Neural progenitor cell (in vitro differentiated cells): ENCODE measurements at regions not wholly inside any gene's neighbourhood (a gene's known extent, or its start where the extent isn't known, plus 50 kb on each side); places are given as distances from the start of the nearest gene placed in this dataset.

Source experiments
- EZH2 ChIP-seq: fragments of 200-600 bp; sonication (generic); IDR thresholded peaks from 2 replicates; pipeline ENCODE4 v1.6.1; 2017; ENCODE audit warnings: antibody characterized with exemption, mild to moderate bottlenecking, moderate library complexity
- EZH2phosphoT487 ChIP-seq: fragments of 200-600 bp; sonication (generic); IDR thresholded peaks from 2 replicates; pipeline ENCODE4 v1.6.1; 2017; ENCODE audit warnings: antibody characterized with exemption

- TF ChIP-seq EZH2phosphoT487 (no peak), EZH2 (no peak)
Observed at GRCh38 chr18:78857314-78858150, 122.1 kb upstream of the SALL3 start.
